LHCN-M2 (cell line): ENCODE measurements at regions not wholly inside any gene's neighbourhood (a gene's known extent, or its start where the extent isn't known, plus 50 kb on each side); places are given as distances from the start of the nearest gene placed in this dataset.
"Not testable (repeated sequence)": the region's sequence is repeated elsewhere in the genome, so short reads cannot be mapped to it uniquely, and the experiment has no call there.

ENCODE experiments used
- DNase-seq: peaks from one replicate; pipeline ENCODE4 v3.0.0-alpha.2; 2012; ENCODE audit warnings: low read depth

DNA sequence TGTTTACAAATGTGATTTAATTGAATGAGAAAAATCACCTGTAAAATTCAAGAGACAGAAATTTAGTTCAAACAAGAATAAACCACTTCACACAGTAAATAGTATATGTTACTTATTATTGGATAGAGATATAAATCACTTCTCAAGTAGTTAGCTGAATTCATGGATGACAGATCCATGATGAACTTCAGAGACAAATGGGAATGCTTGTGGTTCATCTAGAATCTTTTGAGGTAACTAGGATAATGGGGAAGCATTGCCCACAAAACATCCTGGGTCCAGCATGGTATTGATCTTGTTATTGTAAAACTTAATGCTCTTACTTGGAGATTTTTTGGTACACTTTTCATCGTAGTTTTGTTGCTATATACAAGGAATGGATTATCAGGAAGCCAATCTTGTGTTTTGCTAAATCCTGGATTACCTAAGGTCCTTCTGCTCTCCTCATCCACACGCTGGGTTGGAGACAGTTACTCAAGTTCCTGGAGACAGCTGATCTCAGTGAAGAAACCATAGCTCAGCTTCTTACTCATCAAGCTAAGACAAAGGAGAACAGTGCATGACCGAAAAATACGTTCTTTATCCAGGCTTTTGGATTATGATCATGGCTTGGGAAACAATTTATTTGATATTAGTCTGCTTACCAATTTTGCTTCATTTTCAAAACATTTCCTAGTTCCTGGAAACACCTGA, 142.5 kb upstream of the PREP start:
- DNase-seq: peak; percentile 69

DNA sequence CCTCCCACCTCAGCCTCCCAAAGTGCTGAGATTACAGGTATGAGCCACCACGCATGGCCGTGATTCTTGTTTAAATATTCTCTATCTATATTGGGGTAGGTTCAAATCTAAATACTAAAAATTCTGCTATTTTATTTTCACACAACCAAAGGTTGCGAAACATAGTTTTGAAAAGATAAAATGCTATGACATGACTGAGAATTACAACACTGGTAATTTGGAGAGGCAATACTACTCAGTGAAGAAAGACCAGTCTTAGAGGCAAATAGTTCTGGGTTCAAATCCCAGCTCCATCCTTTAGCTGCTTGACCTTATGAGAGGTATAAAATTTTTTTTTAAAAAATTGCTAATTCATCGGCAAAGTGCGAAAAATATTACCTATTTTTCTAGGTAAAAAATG, 137.0 kb upstream of the PREP start:
- DNase-seq: no peak

DNA sequence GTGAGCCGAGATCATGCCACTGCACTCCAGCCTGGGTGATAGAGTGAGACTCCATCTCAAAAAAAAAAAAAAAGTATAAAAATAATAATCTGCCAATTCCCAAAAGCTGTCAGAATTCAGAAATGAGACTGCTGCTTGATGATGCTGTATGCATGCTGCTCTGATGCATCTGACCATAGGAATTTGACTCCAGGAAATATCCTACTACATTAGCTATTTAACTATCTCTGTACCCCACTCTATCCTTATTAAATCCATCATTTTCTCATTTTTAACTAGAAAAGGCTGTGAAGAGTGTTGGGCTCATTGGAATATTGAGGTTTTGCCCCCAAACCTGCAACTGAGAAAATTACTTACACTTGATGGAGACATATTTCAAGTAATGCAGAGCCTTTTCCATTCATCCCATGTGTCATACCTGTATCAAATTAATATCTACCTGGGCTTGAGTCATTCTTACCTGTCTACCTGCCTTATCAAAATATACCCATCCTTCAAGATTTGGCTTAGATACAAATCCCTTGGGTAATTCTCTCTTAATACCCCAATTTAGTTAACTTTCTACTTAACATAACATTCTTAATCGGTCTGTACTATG, 135.2 kb upstream of the PREP start:
- no peak for DNase-seq

DNA sequence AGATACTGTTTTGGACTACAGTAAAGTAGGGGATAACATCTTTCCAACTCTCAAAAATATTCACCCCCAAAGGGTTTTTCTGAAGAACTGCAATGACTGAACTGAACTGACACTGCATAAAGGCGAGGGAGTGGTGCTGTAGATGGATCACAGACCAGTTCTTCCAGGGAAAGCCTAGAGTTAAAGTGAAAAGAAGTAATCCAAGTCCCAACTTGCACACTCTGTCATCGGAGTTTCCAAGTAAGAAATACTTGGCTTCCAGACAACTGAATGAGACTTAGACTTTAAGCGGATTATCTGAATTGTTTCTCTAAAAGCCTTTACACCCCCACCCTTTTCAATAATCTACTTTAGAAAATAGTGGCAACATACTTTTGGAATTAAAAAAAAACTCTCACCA, 134.1 kb upstream of the PREP start:
- no peak for DNase-seq

DNA sequence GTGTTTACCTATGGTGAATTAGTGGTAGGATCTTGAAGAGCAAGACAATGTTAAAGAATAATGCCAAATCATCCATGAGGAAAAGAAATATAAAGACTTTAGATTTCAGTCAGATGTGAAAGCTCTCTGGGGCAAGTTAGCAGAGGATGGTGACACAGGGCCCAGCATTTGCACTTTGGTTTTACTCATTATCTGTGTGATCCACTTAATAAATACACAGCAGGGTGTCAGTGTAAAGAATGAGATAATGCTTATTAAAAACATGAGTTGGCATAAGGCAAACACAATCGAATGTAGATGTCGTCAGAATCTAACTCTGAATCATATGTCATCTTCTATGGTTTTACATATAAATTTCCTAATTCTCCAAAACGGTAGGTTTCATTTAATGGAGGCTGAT, 130.4 kb upstream of the PREP start:
- no peak for DNase-seq

DNA sequence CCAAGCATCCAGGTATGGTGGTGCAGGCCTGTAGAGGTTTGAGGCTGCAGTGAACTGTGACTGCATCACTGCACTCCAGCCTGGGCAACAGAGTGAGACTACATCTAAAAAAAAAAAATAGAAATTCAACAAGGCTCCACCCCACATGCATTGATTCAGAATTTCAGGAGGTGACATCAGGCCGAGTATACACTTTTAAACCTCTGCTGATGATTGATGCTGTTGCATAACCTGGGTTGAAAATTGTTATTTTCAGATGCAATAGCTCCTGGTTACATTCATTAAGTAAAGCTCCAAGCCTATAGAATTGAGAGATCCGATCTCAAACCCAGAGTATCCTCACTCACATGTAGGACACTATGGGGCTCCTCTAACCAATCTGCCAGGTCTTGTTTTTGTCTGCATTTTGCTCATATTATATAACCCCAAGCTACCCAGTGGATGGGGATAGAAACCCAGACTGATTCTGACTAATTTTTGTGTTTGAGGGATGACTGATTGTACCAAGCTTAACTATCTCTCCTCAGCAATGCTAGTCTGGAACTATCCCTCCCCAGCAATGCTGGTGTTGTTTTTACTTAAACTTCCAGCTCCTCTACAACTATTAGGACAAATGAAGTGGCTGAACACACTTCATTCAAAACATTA, 123.5 kb upstream of the PREP start:
- DNase-seq: no peak

DNA sequence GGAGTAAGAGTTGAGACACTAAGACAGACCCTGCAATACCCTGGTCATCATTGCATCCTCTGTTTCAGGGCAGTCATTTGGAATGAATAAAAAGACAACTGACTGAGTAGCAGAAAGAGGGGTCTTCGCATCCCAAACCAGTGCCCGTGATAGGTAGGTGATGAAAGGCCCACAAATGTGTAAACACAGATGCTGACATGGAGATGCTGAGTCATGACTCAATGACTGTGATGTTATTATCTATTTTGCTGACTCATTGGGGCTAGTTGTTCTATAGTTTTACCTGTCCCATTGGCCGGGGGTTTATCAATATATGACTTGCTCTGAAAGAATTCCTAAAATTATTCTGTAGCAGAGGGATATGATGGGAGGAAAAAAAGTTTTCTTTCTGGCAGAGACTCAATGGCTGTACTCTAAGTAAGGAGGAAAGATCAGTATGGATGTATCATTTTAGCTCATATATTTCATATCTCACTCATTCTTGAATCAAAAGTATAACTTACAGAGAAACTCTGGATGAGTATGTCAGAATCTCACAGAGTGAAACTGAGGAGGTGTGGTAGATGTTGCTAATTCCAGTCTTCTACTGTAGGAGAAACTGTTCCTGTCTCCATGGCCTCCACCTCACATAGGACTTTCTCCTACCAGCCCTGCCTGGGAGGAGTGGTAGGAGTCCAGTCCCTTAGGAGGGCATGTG, 119.9 kb upstream of the PREP start:
- peak; percentile 27 for DNase-seq

DNA sequence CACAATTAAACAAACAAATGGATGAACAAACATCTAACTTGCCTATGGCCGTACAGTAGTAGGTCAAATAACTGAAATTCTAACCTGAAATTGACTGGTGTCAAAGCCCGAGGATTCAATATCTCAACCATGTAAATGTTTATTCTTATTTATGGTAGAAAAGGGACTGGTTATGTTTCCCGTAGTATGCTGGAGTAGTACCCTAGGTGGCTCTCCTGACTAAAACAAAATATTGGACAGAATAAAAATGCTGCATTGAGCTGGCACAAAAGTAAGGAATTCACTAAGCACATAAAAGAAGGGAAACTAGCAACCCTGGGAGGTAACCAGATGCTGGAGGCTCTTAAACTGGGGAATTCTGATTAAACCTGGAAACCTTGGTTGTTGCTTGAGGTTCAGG, 117.1 kb upstream of the PREP start:
- peak; percentile 25 for DNase-seq

DNA sequence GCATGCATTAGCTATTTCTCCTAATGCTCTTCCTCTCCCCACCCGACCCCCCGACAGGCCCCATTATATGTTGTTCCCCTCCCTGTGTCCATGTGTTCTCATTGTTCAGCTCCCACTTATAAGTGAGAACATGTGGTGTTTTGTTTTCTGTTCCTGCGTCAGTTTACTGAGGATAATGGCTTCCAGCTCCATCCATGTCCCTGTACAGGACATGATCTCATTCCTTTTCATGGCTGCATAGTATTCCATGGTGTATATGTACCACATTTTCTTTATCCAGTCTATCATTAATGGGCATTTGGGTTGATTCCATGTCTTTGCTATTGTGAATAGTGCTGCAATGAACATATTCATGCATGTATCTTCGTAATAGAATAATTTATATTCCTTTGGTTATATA, 116.1 kb upstream of the PREP start:
- DNase-seq: not testable (repeated sequence)

DNA sequence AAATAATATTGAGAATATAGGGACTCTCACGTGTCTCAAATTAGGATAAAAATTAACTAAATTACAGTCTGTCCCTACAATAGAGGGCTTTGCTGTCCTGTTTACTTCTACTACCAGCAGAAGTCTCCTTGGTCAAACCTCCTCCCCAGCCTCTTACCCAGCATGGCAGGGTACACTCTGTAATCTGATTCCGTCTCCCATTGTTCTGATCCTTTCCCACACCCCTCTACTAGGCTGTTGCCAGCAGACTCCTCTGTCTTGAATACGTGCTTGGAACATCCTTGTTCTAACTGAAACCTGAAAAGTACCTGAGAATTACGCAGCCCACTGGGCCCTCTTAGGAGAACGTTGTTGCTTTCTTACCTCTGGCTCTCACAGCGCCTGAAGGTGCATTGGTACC, 112.2 kb upstream of the PREP start:
- DNase-seq: no peak

DNA sequence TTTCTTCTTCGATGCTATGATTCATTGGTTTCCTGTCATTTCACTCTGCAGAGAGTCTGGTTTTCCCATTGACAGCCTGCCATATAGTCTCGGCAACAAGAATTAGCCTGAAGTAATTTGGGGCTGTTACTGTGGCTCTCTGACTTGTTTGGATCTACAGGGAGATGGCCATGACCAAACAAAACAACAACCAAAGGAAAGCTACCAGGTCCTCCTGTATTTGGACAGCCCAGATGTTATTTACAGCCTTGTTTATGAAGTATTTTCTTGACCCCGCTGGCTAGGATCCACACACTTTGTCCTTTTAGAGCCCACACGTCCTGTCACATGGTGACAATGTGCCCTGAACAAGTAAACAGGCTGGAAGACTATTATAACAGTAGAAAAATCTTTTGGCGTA, 111.4 kb upstream of the PREP start:
- no peak for DNase-seq

DNA sequence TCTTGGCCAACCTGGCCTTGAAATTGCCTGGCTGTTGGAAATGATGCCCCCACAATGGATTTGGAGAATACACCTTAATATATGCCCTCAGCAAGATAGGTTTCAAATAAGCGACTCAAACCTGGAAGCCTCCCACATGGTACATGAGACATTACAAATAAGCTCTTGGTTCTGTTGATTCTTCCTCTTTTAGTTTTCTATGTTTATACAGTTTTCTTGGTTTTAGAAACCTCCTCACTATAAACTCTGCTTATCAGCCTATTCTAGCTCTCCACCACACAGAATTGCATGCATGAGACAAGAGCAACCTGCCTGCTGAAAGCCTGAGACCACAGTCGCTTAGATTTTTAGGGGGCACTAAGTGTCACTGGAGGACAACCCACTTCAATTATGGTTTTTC, 108.8 kb upstream of the PREP start:
- no peak for DNase-seq

DNA sequence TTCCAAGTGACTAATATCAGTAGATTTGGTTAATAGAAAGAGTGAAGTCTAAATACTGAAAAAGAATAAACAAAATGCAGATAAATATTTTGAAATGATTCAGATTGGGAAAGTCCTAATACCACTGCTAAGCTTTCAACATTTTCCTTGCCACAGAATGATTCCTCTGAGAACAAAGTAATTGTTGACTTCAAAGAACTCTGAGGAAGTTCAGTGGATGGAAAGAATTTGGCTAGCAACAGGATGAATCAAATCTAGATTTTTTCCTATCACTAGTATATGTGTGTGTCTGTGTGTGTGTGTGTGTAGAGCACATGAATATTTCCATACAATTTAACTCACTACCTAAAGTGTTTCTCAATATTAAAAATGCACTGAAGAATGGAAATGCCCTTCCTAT, 107.9 kb upstream of the PREP start:
- DNase-seq: peak; percentile 44

DNA sequence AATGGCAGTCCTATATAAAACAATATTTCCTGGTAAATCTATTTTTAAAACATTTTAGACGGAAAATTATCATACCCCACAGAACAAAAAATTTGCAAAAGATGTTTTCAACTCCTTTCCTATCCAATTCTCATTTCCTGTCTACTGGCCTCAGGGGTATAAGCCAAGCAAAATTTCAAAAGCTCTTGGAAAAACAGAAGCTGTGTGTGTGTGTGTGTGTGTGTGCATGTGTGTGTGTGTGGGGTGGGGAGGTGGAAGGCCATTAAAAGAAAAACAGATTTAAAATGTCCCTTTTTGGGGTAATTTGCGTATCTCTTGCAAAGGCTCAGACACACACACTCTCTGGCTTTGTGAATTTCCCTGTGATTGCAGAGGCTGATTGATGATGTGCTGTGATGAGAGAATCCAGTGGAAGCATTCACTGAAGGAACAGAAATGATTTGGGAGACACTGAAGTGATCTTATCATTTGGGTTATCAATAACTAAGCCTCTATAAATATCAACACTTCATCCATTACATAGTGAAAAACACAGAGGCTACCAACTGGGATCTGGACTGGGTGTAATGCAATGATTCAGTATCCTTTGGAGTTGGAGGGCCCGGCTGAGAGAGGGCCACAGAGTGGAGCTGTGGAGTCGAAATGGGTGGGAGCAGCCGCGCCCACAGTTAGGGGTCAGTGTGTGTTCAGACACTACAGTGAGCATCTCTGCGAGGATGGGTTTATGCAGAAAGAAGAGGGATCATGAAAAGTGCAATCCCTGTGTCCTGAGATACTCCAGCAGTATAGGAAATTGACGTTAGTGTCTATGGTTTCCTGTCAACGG, 106.8 kb upstream of the PREP start:
- peak; percentile 40 for DNase-seq

DNA sequence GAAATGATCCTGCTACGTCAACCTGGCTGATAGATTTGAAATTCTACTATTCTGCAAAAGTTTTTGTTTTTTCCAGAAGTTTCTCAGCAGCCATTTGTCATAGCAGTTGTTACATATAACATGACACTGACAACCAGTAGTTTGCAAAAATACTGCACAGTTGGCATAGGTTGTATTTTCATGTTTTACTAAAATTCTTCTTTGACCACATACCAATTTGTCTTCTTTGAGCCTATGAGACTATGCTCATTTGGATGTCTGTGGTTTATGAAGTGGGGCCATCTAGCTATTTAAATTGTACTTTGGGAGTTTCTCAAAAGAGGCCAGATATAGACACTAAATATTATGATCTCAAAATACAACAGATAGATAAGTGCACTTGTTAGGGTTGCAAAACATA, 104.9 kb upstream of the PREP start:
- peak; percentile 48 for DNase-seq

DNA sequence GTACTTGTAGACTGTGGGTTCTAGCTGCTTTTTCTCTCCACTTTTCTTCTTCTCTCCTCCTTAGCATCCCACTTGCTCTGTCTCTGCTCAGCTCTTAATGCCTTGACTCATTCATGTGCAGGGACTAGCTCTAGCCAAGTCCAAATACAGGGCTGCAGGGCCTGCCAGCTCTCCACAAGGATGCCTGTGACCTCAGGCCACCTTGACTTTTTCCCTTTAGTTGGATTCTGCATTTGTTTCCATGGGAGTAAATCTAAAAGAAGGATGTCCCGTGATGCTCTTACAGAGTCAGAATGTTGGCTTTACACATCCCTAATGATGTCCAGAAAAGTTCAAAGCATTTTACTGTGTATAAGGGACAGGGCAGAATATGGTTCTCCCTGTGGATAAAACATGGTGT, 101.8 kb upstream of the PREP start:
- DNase-seq: no peak

DNA sequence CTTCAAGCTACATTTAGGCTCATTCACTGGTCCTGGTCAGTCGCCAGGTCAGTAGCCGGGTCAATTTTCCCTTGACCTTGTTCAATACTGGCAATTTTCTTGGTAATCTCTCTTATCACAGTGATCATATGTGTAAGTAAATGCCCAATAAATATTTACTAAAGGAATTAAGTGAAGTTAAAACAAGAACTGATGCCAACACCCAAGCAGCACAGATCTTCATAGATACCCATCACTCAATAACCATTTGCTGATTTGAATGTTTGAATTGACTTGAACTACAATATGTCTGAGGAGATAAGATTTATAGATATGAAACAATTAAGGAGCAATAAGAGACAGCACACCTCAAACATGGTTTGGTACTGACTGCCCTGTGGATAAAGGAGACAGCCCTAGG, 100.8 kb upstream of the PREP start:
- no peak for DNase-seq

DNA sequence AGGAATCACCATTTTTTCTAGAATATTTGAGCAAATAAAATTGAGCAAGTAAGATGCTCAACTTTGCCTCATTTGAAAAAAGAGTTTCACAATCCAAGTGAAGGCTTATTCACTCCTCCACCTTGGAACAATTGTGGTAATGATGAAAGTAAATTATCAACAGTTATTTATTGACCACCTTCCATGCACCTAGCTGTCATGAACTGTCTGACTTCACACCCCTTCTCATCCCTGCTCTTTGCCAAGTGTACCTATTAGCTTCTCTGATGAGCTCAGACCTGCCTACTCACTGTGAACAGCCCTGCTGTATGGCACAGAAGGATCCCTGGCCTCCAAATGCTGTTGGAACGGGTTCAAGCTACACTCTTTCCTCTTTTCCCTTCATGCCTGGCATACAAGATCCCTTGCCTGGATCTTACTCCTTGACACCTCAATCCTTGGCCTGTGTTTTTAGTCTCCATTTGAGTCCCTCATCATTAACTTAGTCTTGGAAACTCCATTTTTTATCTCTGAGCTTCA, 99.0 kb upstream of the PREP start:
- DNase-seq: no peak

DNA sequence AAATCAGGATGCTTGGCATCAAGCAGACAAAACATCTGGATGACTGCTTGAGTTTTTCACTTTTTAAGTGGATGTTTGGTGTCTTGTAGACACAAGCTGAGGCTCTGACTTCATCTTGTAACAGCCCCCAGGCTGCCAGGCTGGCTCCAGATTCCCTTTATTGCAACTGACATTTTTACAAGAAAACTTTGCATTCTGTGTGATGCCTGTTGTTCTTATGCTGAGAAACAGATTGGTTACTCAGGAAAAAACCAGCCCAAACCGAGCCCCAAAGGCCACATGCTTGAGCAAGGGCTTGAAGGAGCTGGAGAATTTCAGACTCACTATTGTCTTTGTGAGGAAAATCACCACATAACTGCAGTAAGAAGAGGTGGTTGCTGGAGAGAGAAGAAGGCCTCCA, 98.4 kb upstream of the PREP start:
- DNase-seq: no peak

DNA sequence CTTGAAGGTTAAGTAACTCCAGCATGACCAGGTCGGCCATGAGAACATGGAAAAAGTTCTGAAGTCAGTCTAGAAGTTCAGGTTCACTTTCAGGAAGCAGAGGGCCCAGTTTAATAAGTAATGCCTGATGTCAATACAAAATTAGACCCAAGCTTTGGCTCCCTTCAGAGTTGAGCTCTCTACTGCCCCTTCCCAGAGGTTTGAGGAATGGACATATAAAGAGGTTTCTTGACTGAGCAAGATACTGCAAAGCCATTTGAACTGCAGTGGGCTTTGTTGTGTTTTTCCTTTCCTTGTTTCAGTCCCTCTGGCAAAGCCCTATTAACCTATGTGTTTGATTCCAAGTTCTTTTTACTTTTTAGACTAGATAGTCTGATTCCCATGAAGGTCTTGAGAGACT, 97.8 kb upstream of the PREP start:
- DNase-seq: peak; percentile 19

DNA sequence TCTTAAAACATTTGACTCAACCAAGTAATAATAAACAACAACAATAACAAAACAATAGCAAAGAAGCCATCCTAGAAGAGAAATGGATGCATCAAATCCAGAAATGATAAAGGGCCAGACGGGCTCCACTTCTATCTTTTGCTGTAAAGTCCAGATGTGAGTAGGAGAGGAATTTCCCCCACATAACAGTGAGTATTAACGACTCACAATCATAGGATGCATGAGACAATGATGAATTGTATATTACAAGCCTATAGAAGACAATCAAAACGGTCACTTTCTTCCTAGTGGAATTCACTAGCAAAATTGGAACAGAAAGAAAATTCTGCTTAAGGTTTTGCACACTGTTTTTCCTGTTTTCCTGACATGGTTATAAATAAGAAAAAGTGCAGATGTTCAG, 97.0 kb upstream of the PREP start:
- peak; percentile 36 for DNase-seq
